ENCODE measurements at regions not wholly inside any gene's neighbourhood (a gene's known extent, or its start where the extent isn't known, plus 50 kb on each side); places are given as distances from the start of the nearest gene placed in this dataset.

GRCh38 chr19:29420065-29420464, 105.7 kb upstream of the VSTM2B start:
- TF ChIP-seq CTCF (IDR thresholded peaks at IDR 0.05) = no peak
- TF ChIP-seq SIN3A (IDR thresholded peaks at IDR 0.05; ENCODE audit: borderline replicate concordance, insufficient read depth, low read depth, low read length) = no peak
- no peak for TF ChIP-seq TCF7L2 (IDR thresholded peaks at IDR 0.05; ENCODE audit: low read depth, low read length)
- no peak for TF ChIP-seq POLR2AphosphoS5 (IDR thresholded peaks at IDR 0.05; ENCODE audit: low read depth, low read length)
